SH-SY5Y (cell line): ENCODE measurements at regions not wholly inside any gene's neighbourhood (a gene's known extent, or its start where the extent isn't known, plus 50 kb on each side); places are given as distances from the start of the nearest gene placed in this dataset.

Experiments used
- GATA2 ChIP-seq: IDR thresholded peaks from 2 replicates; pipeline ENCODE4 v1.6.1; 2011; ENCODE audit warnings: mild to moderate bottlenecking, low read depth, low read length
- GATA3 ChIP-seq: IDR thresholded peaks from 2 replicates; pipeline ENCODE4 v1.6.1; 2011; ENCODE audit warnings: low read depth, mild to moderate bottlenecking, low read length, moderate library complexity

- TF ChIP-seq GATA3, result no peak
- TF ChIP-seq GATA2, result no peak
Measured at GRCh38 chr6:27679308-27679963, 206.5 kb upstream of the ZNF184 start.
